ENCODE measurements at regions not wholly inside any gene's neighbourhood (a gene's known extent, or its start where the extent isn't known, plus 50 kb on each side); places are given as distances from the start of the nearest gene placed in this dataset.

GRCh38 chr11:92511522-92512203 is 287.0 kb downstream of the FAT3 start:
- DNase-seq (ENCODE audit: low spot score in 2 of 2) = no peak
- no peaks in the 10 kb centered on the region for H3K27me3 Mint-ChIP-seq
- H3K4me1 Mint-ChIP-seq = no peaks in the 10 kb centered on the region
- peaks cover 10% of the 10 kb centered on the region for H3K9me3 Mint-ChIP-seq
- no peak for ATAC-seq (replicated peaks; ENCODE audit: extremely low read depth, poor library complexity, severe bottlenecking)
- H3K4me3 Mint-ChIP-seq = no peak overlapping the region
- no peak overlapping the region for H3K27ac Mint-ChIP-seq (ENCODE audit: low read depth)
- H3K36me3 Mint-ChIP-seq (ENCODE audit: insufficient read depth) = no peaks in the 10 kb centered on the region

GRCh38 chr11:92512204-92512569 is 287.6 kb downstream of the FAT3 start:
- Mint-ChIP-seq H3K4me1 (no peaks in the 10 kb centered on the region), H3K4me3 (no peak overlapping the region), H3K36me3 (ENCODE audit: insufficient read depth) (no peaks in the 10 kb centered on the region), H3K27me3 (no peaks in the 10 kb centered on the region), H3K9me3 (peaks cover 10% of the 10 kb centered on the region), H3K27ac (ENCODE audit: low read depth) (no peak overlapping the region)
- ATAC-seq (replicated peaks; ENCODE audit: extremely low read depth, poor library complexity, severe bottlenecking) (no peak), DNase-seq (ENCODE audit: low spot score in 2 of 2) (no peak)

GRCh38 chr11:92523611-92524010 is 299.0 kb downstream of the FAT3 start:
- no peak for ATAC-seq (replicated peaks; ENCODE audit: extremely low read depth, poor library complexity, severe bottlenecking)
- no peaks in the 10 kb centered on the region for H3K4me1 Mint-ChIP-seq
- peaks cover 5% of the 10 kb centered on the region for H3K9me3 Mint-ChIP-seq
- H3K4me3 Mint-ChIP-seq = no peak overlapping the region
- H3K27me3 Mint-ChIP-seq = no peaks in the 10 kb centered on the region
- H3K36me3 Mint-ChIP-seq (ENCODE audit: insufficient read depth) = no peaks in the 10 kb centered on the region
- no peak for DNase-seq (ENCODE audit: low spot score in 2 of 2)
- H3K27ac Mint-ChIP-seq (ENCODE audit: low read depth) = no peak overlapping the region

- no peak overlapping the region for H3K4me3 Mint-ChIP-seq
- no peak overlapping the region for H3K27ac Mint-ChIP-seq (ENCODE audit: low read depth)
- no peak for ATAC-seq (replicated peaks; ENCODE audit: extremely low read depth, poor library complexity, severe bottlenecking)
- H3K27me3 Mint-ChIP-seq = no peaks in the 10 kb centered on the region
- no peaks in the 10 kb centered on the region for H3K36me3 Mint-ChIP-seq (ENCODE audit: insufficient read depth)
- no peaks in the 10 kb centered on the region for H3K4me1 Mint-ChIP-seq
- peaks cover 5% of the 10 kb centered on the region for H3K9me3 Mint-ChIP-seq
- no peak for DNase-seq (ENCODE audit: low spot score in 2 of 2)
Observed at GRCh38 chr11:92524542-92524941, 299.9 kb downstream of the FAT3 start.

GRCh38 chr11:92527467-92527866 is 302.8 kb downstream of the FAT3 start:
- H3K27me3 Mint-ChIP-seq = no peaks in the 10 kb centered on the region
- H3K27ac Mint-ChIP-seq (ENCODE audit: low read depth) = no peak overlapping the region
- H3K9me3 Mint-ChIP-seq = peaks cover 5% of the 10 kb centered on the region
- no peak overlapping the region for H3K4me3 Mint-ChIP-seq
- no peaks in the 10 kb centered on the region for H3K4me1 Mint-ChIP-seq
- ATAC-seq (replicated peaks; ENCODE audit: extremely low read depth, poor library complexity, severe bottlenecking) (no peak), DNase-seq (ENCODE audit: low spot score in 2 of 2) (no peak)
- no peaks in the 10 kb centered on the region for H3K36me3 Mint-ChIP-seq (ENCODE audit: insufficient read depth)

- ATAC-seq (replicated peaks; ENCODE audit: extremely low read depth, poor library complexity, severe bottlenecking) (no peak), DNase-seq (ENCODE audit: low spot score in 2 of 2) (no peak)
- Mint-ChIP-seq H3K36me3 (ENCODE audit: insufficient read depth) (no peaks in the 10 kb centered on the region), H3K4me1 (no peaks in the 10 kb centered on the region), H3K27ac (ENCODE audit: low read depth) (no peak overlapping the region), H3K9me3 (peaks cover 5% of the 10 kb centered on the region), H3K4me3 (no peak overlapping the region), H3K27me3 (no peaks in the 10 kb centered on the region)
Observed at GRCh38 chr11:92528001-92528400, 303.4 kb downstream of the FAT3 start.

GRCh38 chr11:92531065-92531739 is 306.6 kb downstream of the FAT3 start:
- no peak overlapping the region for H3K27ac Mint-ChIP-seq (ENCODE audit: low read depth)
- DNase-seq (ENCODE audit: low spot score in 2 of 2) (no peak), ATAC-seq (replicated peaks; ENCODE audit: extremely low read depth, poor library complexity, severe bottlenecking) (no peak)
- H3K27me3 Mint-ChIP-seq = no peaks in the 10 kb centered on the region
- H3K4me1 Mint-ChIP-seq = no peaks in the 10 kb centered on the region
- H3K9me3 Mint-ChIP-seq = peaks cover 14% of the 10 kb centered on the region
- no peaks in the 10 kb centered on the region for H3K36me3 Mint-ChIP-seq (ENCODE audit: insufficient read depth)
- H3K4me3 Mint-ChIP-seq = no peak overlapping the region

- Mint-ChIP-seq H3K4me3 (no peak overlapping the region), H3K27ac (ENCODE audit: low read depth) (no peak overlapping the region), H3K9me3 (peaks cover 14% of the 10 kb centered on the region), H3K36me3 (ENCODE audit: insufficient read depth) (no peaks in the 10 kb centered on the region), H3K27me3 (no peaks in the 10 kb centered on the region), H3K4me1 (no peaks in the 10 kb centered on the region)
- ATAC-seq (replicated peaks; ENCODE audit: extremely low read depth, poor library complexity, severe bottlenecking) (no peak), DNase-seq (ENCODE audit: low spot score in 2 of 2) (no peak)
Observed at GRCh38 chr11:92533657-92534335, 309.2 kb downstream of the FAT3 start.

- Mint-ChIP-seq H3K4me1 (no peaks in the 10 kb centered on the region), H3K4me3 (no peak overlapping the region), H3K9me3 (peaks cover 14% of the 10 kb centered on the region), H3K27me3 (no peaks in the 10 kb centered on the region), H3K36me3 (ENCODE audit: insufficient read depth) (no peaks in the 10 kb centered on the region), H3K27ac (ENCODE audit: low read depth) (no peak overlapping the region)
- DNase-seq (ENCODE audit: low spot score in 2 of 2) (no peak), ATAC-seq (replicated peaks; ENCODE audit: extremely low read depth, poor library complexity, severe bottlenecking) (no peak)
Observed at GRCh38 chr11:92536883-92537282, 312.3 kb downstream of the FAT3 start.

- no peak for DNase-seq (ENCODE audit: low spot score in 2 of 2)
- Mint-ChIP-seq H3K4me3 (no peak overlapping the region), H3K36me3 (ENCODE audit: insufficient read depth) (no peaks in the 10 kb centered on the region), H3K9me3 (peaks cover 4% of the 10 kb centered on the region), H3K27me3 (no peaks in the 10 kb centered on the region), H3K27ac (ENCODE audit: low read depth) (no peak overlapping the region), H3K4me1 (no peaks in the 10 kb centered on the region)
- ATAC-seq (replicated peaks; ENCODE audit: extremely low read depth, poor library complexity, severe bottlenecking) = no peak
Observed at GRCh38 chr11:92540096-92540495, 315.5 kb downstream of the FAT3 start.

GRCh38 chr11:92545906-92546471 is 321.4 kb downstream of the FAT3 start:
- Mint-ChIP-seq H3K36me3 (ENCODE audit: insufficient read depth) (no peaks in the 10 kb centered on the region), H3K4me1 (no peaks in the 10 kb centered on the region), H3K9me3 (peaks cover 5% of the 10 kb centered on the region), H3K27ac (ENCODE audit: low read depth) (no peak overlapping the region), H3K4me3 (no peak overlapping the region), H3K27me3 (no peaks in the 10 kb centered on the region)
- ATAC-seq (replicated peaks; ENCODE audit: extremely low read depth, poor library complexity, severe bottlenecking) (no peak), DNase-seq (ENCODE audit: low spot score in 2 of 2) (no peak)

- Mint-ChIP-seq H3K4me3 (no peak overlapping the region), H3K27me3 (no peaks in the 10 kb centered on the region), H3K27ac (ENCODE audit: low read depth) (no peak overlapping the region), H3K36me3 (ENCODE audit: insufficient read depth) (no peaks in the 10 kb centered on the region), H3K4me1 (no peaks in the 10 kb centered on the region), H3K9me3 (peaks cover 5% of the 10 kb centered on the region)
- DNase-seq (ENCODE audit: low spot score in 2 of 2) (no peak), ATAC-seq (replicated peaks; ENCODE audit: extremely low read depth, poor library complexity, severe bottlenecking) (no peak)
Observed at GRCh38 chr11:92546603-92547002, 322.0 kb downstream of the FAT3 start.

GRCh38 chr11:92550411-92550810 is 325.8 kb downstream of the FAT3 start:
- no peaks in the 10 kb centered on the region for H3K9me3 Mint-ChIP-seq
- no peak overlapping the region for H3K4me3 Mint-ChIP-seq
- no peaks in the 10 kb centered on the region for H3K27me3 Mint-ChIP-seq
- no peak for DNase-seq (ENCODE audit: low spot score in 2 of 2)
- no peak for ATAC-seq (replicated peaks; ENCODE audit: extremely low read depth, poor library complexity, severe bottlenecking)
- no peaks in the 10 kb centered on the region for H3K36me3 Mint-ChIP-seq (ENCODE audit: insufficient read depth)
- H3K4me1 Mint-ChIP-seq = no peaks in the 10 kb centered on the region
- no peak overlapping the region for H3K27ac Mint-ChIP-seq (ENCODE audit: low read depth)

Measured in central memory CD8-positive, alpha-beta T cell (primary cell).